Mesenteric fat pad (tissue), 1 donor: ENCODE measurements at regions not wholly inside any gene's neighbourhood (a gene's known extent, or its start where the extent isn't known, plus 50 kb on each side); places are given as distances from the start of the nearest gene placed in this dataset.

Experiments used
- DNase-seq: peaks from one replicate; pipeline ENCODE4 v3.0.0-alpha.2; 2020; ENCODE audit warnings: low spot score
- donor health status: DM: yes; HTN: yes; CAD: no.

DNA sequence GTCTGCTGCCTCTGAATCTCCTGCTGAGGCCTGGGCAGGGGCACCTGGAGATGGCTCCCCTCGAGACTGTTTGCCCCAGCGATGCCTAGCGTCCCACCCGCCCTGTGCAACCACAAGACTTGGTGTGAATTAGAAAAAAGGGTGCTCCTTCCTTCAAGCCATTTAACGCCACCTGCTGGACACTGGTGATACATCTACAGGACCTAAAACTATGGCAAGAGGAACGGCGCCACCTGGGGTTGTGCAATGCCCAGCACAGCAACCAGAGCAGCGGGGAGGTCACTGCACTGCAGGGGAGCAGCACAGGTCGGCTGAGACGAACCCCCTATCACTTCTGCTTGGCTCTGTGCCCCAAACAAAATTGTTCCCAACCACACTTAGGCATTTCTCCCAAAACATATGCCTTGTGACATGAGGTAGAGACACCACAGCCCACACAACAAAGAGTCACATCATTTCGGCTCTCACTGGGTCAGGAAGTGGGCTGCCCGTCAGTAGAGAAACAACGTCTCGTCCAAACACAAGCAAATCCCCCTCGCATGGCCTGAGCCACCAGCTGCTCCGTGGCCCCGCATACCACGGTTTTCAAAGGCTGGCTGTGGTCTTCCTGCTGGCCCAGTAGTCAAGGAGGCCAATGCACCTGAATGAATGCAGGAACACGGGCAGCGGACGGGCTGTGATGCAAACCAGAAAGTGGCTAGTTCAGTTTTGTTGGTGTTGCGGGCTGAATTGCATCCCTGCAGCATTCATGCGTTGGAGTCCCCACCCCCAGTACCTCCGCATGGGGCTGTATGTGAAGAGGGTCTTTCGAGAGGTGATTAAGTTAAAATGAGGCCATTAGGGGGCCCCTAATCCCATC lies 171.9 kb downstream of the SHANK2 start:
- no peak for DNase-seq

DNA sequence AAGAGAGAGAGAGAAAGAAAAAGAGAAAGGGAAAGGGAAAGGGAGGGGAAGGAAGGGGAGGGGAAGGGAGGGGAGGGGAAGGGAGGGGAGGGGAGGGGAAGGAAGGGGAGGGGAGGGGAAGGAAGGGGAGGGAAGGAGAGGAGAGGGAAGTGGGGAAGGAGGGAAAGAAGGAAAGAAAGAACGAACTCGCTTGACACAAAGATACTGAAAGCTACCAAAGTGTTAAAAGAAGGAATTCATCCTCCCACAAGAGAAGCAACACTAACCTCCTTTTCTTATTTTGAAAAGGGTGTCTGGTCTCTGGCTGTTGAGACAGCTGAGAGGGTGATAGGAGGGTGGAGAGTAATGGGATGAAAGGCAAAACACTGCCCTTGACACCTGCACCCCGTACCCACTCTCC lies 172.6 kb downstream of the SHANK2 start:
- DNase-seq, result no peak

DNA sequence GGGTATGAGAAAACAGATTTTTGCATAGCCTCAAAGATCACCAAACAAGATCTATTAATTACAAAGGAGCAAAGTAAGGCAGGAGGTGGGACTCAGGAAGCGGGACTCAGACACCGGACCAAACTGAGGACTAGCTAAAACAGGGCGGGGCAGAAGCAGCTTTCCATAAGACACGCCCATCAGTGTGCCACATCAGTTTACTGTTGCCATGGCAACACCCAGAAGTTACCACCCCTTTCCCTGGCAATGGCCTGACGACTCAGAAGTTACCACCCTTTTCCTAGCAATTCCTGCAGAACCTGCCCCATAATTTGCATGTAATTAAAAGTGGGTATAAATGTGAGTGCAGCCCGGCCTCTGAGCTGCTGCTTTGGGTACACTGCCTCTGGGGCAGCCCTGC lies 173.9 kb downstream of the SHANK2 start:
- no peak for DNase-seq

DNA sequence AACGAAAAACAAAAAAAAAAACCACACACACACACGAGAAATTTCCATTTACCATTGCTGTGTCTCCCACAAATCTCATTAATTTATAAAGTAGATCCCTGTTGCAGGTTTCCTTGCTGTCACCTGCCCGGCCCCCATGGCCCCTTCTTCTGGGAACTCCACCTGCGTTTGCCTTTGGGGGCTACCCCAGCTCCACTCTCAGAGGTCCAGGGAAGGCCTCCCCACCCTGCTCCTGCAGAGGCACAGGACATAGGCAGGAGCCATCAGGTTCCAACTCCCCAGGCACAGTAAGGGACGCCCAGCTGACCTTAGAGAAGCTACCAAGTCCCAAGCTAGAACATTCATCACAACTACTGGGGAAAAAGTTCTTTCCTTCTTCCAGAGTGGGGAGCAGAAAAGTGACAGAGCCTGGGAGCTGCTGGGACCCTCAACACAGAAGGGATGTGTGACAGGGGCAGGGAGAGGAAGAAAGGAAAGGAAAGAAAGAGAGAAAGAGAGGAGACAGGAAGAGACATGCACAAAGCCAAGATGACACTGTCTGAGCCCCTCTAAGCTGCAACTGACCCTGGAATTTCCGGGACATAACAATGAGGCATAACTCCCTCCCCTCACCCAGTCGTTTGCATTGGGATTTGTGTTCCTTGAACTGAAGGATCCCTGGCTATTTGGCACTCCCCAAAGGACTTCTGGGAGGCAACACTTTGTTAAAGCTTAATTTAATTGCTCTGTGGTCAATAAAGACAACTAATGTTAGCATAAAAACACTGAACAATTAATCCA lies 175.7 kb downstream of the SHANK2 start:
- no peak for DNase-seq

DNA sequence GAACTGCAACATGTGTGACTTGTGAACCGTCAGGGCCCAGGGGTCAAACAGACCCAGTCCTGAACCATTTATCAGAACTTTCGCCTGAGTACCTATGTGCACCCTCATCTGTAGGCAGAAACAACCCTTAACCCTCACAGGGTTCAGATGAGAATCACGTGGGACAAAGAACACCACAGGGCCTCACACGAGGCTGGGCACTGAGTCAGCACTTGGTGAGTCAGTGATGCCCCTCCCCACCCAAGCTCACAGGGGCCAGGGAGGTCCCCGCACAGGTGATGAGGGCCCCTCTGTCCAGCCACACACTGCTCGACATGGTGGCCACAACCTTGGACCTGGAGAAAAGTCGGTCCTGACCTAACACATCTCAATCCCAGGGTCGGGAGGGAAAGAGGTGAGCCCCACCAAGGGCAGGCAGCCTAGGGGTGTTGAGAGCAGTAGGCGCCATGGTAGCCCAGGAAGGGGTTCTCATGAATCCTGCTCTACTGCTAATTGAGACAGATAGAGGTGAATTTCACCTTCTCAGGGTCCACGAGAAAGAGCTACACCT lies 176.4 kb downstream of the SHANK2 start:
- DNase-seq, result no peak

DNA sequence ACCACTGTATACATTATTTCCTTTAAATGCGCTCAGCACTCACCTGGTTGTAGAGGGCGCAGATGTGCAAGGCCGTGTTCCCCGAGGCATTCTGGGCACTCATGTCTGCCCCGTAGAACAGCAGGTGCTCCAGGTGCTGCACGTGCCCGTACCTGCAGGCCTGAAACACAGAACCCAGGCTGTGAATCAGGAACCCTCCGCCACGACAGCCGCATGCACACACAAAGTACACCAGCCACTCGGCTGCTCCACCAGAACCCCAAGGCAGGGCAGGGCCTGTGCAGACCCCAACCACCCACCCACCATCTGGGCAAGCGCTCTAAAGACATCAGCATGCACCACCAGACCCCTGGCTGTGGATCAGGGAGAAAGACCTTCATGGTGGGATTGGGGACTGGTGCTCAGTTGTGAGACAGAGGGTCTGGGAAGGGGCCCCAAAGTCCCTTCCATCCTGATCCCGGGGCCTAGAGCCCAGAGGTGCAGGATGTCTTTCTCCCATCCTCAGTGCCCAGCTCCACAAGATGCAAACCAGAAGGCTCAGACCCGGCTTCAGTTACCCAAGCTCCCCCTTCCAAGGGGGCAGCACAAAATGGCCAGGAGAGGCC lies 177.2 kb downstream of the SHANK2 start:
- DNase-seq, result no peak

DNA sequence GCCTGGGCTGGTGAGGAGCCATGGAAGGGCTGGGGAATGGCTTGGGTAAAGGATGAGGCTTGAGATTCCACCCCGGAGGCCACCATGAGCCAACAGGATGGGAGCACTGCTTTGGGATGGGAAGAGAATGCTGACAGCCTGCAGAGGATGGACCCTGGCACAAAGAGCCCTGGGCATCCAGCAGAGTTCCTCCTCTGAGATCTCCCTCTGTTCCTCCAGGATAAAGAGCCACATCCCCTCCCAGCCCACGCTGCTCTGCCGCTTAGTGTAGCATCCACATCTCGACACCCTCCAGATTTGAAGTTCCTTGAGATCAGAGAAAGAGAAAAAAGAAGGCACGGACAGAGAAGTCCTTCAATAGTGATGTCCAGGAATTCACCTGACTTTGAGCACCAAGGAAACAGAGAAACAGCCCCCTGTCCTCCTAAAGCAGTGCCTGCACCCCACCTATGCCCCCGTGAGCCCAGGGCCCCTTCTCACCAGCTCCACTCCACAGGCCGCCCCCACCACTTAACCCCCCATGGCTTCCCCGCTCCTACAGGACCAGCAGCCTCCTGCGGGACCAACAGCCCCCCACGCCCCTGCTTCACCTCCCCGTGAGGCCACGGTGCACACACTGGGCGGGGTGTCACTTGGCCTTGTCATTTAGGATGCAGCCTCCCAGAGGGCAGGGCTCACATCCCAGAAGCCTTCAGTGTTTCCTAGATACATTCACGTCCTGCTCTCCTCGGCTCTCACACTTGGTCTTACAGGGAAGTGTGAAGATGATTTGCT lies 180.5 kb downstream of the SHANK2 start:
- DNase-seq, result no peak

DNA sequence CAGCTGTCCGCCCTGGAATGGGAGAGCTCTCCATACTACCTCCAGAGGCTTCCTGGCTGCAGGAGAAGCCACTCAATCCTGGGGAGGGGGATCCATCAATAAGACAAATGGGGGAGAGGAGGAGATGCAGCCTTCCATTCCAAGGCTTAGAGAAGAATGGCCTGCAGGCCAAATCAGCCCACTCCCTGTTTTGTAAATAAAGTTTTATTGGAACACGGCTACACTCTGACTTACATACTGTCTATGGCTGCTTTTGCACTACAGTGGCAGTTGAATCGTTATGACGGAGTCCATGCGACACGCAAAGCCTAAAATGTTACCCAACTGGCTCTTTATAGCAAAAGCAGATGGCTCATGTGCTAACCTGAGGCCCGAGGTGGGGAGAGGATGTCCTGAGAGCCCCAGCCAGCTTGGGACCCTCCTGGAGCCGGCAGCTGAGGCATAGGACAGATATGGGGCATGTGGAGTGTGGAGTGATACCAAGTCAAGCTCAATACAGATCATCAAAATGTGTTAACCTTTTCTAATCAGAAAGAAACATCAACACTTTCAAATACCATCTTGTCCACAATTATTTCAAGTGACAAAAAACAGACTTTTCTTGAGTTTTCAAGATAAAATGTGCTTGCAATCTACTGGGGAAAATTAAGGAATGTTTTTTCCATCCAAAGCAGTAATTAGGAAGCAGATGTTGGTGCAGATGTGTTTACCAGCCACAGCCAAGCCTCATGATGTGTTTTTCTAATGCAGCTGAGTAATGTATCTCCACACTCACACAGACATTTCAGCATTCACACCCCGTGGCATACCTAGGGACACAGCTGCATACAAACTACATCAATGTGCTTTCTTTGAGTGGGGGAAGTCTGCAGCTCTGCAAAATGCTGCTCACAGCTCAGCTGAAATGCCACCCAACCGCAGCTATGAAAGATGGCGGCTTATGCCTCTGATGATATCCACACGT lies 181.6 kb downstream of the SHANK2 start:
- no peak for DNase-seq

DNA sequence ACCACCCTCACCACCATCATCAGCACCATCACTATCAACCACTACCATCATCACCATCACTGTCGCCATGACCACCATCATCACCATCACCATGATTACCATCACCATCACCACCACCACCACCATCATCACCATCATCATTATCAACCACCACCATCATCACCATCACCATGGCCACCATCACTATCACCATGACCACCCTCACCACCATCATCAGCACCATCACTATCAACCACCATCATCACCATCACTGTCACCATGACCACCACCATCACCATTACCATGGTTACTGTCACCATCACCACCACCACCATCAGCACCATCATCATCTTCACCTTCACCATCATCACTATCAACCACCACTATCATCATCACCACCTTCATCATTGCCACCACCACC lies 183.4 kb downstream of the SHANK2 start:
- no peak for DNase-seq

DNA sequence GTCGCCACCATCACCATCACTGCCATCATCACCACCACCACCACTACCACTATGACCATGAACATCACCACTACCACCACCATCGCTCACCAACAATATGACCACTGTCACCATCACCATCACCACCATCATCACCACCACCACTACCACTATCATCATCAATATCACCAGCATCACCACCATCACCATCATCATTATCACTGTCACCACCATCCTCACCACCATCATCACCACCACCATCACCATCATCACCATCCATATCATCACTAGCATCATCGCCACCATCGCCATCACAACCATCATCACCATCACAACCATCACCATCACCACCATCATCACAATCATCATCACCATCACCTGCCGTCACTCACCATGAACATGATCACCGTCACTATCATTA lies 184.6 kb downstream of the SHANK2 start:
- no peak for DNase-seq

DNA sequence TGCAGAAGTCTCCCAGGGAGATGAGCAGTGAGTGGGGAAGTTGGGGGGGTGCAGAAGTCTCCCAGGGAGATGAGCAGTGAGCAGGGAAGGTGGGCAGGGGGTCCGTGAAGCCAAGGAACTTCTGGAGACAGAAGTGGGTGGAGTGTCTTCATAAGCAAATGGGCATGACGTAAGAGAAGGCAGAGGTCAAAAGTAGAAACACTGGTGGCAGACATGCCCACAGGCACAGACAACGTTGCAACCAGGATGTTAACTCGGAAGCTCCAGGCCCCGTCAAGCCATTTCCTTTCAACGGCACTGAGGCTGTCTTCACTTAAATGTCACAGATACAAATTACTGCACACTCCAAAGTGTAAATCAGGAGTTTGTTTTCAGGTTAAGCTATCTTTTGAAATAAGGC lies 186.1 kb downstream of the SHANK2 start:
- no peak for DNase-seq

DNA sequence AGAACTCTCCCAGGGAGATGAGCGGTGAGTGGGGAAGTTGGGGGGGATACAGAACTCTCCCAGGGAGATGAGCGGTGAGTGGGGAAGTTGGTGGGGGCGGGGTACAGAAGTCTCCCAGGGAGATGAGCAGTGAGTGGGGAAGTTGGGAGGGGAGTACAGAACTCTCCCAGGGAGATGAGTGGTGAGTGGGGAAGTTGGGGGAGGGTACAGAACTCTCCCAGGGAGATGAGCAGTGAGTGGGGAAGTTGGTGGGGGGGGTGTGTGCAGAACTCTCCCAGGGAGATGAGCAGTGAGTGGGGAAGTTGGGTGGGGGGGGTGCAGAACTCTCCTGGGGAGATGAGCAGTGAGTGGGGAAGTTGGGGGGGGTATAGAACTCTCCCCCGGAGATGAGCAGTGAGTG lies 186.5 kb downstream of the SHANK2 start:
- DNase-seq, result no peak

DNA sequence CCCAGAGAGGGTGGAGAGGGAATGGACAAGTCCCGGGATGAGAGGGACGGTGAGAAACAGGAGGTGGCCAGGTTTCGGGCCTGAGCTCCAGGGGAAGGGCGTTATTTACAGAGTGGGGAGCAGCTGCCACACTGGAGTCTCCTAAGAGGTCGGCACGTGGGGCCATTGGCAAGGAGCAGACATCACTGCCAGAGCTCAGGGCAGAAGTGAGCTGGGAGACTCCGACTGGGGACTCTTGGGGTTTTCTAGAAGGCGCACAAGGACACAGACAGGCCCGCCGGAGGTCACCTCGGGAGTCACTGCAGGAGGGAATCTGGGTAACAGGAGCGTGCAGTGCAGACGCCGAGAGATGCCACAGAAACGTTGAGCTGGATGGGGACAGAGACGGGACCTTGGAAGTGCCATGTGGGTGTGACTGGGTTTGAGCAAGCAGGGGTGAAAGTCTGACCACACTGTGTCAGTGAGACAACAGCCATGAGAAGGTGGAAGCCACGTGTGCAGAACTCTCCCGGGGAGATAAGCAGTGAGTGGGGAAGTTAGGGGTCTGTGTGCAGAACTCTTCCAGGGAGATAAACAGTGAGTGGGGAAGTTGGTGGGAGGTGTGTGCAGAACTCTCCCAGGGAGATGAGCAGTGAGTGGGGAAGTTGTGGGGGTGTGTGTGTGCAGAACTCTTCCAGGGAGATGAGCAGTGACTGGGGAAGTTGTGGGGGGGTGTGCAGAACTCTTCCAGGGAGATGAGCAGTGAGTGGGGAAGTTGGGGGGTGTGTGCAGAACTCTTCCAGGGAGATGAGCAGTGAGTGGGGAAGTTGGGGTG lies 187.5 kb downstream of the SHANK2 start:
- DNase-seq, result no peak

DNA sequence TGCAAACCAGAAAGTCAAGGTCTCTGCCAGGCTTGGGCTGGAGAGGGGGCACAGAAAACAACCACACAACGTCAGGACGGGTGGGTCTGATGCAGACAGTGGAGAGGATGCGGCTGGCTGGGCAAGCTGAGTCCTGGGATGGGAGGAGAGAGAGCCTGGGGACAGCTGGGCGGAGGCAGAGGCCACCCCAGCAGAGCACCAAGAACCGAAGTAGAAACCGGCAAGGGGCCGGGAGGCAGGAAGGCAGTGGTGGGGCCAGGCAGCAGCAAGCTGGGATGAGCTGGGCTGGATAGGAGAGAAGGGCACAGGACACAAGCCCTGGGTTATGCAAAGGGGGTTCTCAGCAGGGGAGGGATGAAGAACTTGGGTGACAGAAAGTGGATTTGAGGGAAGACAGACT lies 188.2 kb downstream of the SHANK2 start:
- no peak for DNase-seq

DNA sequence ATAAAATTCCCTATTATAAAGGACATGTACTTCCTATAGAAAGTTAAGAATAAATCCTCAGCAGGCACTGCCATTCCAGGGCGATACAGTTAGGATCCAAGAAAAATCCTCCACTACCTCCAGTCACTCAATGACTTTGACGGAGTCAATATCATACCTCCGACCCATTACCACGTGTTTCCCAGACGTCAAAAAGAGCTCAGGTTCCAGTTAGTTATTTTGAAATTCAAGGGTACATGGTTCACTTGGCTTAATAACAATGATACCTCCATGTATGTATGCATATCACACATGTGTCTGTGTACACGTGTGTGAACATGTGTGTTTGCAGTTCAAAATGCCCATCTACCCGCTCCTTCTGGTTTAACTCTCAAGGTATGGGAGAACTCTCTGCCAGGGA lies 189.2 kb downstream of the SHANK2 start:
- no peak for DNase-seq

DNA sequence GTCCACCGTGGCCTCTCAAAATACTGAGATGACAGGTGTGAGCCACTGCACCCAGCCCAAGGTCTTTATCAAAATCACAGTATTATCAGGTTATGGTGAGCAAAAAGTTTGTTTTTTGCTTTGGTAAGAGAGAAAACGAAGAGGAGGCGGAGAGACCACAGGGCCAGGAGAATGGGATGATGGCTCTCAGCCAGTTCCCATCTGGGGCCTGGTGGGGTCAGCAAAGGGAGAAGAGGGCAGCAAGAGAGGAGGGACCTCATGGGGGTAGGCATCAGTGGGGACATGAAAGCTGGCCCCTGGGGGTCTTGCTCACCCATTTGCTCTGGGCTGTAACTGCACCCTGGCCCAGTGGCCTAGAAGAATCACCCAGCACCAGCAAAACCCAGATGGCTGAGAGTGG lies 190.2 kb downstream of the SHANK2 start:
- no peak for DNase-seq

DNA sequence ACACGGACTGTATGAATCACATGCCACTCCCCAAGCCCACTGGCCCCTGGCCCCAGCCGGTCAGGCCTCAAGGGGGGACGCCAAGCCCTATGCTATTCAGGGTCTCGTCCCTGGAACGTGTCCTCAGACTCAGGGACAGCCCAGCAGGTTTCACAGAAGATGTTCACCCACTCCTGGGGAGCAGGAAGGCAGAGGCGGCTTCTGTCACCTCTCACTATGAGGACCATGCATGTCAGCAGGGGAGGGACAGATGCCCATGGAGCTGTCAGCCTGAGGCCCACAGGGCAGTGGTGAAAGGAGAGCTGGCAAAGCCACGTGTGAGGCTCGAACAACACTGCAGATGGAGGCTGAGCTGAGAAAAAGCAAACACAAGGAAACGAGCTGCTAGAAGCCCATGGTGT lies 192.0 kb downstream of the SHANK2 start:
- DNase-seq, result no peak

DNA sequence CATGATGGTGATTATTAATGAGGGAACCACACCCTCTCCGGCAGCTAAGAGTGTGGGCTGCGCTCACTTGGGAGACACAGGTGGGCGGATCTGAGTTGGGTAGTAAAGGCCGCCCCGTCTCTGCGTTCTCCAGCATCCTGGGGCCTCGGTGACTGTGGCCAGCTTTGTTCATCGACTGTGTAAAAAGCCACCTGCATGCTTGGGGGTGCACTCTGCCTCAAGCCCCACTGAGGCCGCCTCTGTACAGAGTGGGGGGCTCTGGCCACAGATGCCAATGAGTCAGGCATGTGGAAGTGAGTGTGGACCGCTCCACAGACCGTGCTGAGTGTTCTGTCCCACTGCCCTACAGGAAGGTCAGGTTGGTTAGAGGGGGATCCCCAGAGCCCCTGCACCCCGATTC lies 192.7 kb downstream of the SHANK2 start:
- DNase-seq, result no peak

DNA sequence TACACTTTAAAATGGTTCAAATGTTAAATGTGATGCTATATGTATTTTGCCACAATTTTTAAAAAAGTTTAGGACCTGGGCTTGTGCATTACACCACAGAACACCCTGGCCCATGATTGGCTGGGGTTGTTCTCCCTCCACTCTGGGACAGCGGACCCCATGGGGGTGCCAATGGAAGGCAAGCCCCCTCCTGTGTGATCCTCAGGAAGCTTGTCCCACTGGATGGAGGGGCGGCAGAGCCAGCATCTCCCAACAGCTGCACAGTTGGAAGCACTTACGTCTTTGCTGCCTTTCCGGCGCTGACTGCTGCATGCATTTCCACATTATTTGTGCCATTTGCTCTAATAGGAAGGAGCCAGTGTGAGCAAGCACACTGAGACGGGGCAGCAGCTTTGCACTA lies 196.5 kb downstream of the SHANK2 start:
- DNase-seq, result no peak
